Caco-2 (cell line): ENCODE measurements at regions not wholly inside any gene's neighbourhood (a gene's known extent, or its start where the extent isn't known, plus 50 kb on each side); places are given as distances from the start of the nearest gene placed in this dataset.

ENCODE experiments used
- BruUV-seq: library from RNA; stranded (reverse); fragments of 400-500 nt; replicated peaks from 2 replicates; lab custom pipeline; 2021; lab: Mats Ljungman, UMichigan
- CTCF ChIA-PET: fragments of 300-600 bp; sonication (Branson Sonifier 250); formaldehyde crosslinking; loops from one replicate; lab custom pipeline; 2022; ENCODE audit warnings: antibody characterized with exemption; lab: Charles Lee
- POLR2A ChIA-PET: fragments of 300-600 bp; sonication (Branson Sonifier 250); formaldehyde crosslinking; loops from one replicate; lab custom pipeline; 2022; ENCODE audit warnings: antibody characterized with exemption; lab: Charles Lee
- DNase-seq, 2 experiments: peaks; one replicate each; pipeline versions ENCODE4 v3.0.0 to v3.0.0-alpha.2; 2020 to 2022
- H3K27me3 ChIP-seq: replicated peaks from 2 replicates; pipeline ENCODE4 v1.6.0; 2011; ENCODE audit warnings: low read length; ENCODE audit not compliant: control insufficient read depth, insufficient read depth
- H3K36me3 ChIP-seq: 2 replicates; pipeline ENCODE4 v1.5.1; 2011; ENCODE audit warnings: low read length; ENCODE audit not compliant: control insufficient read depth, insufficient read depth
- H3K4me1 ChIP-seq: fragments of 250-450 bp; sonication (Bioruptor Pico); 2 replicates; pipeline ENCODE4 v1.5.1; 2020; ENCODE audit warnings: mild to moderate bottlenecking
- H3K4me3 ChIP-seq: 2 replicates; pipeline ENCODE4 v1.5.1; 2011; ENCODE audit warnings: low read depth, mild to moderate bottlenecking, control low read depth, low read length
- H3K9me3 ChIP-seq: fragments of 250-450 bp; sonication (Bioruptor Pico); 2 replicates; pipeline ENCODE4 v1.5.1; 2020; ENCODE audit warnings: mild to moderate bottlenecking, moderate library complexity
- H3K27ac Mint-ChIP-seq: one replicate; pipeline ENCODE4 v1.8.0; 2022; ENCODE audit warnings: mixed read lengths; ENCODE audit not compliant: unreplicated experiment
- H3K27me3 Mint-ChIP-seq: one replicate; pipeline ENCODE4 v1.8.0; 2022; ENCODE audit warnings: mixed read lengths; ENCODE audit not compliant: insufficient read depth, unreplicated experiment
- H3K36me3 Mint-ChIP-seq: one replicate; pipeline ENCODE4 v1.8.0; 2022; ENCODE audit warnings: mild to moderate bottlenecking, mixed read lengths; ENCODE audit not compliant: insufficient read depth, unreplicated experiment
- H3K4me1 Mint-ChIP-seq: one replicate; pipeline ENCODE4 v1.8.0; 2022; ENCODE audit warnings: low read depth, mixed read lengths; ENCODE audit not compliant: unreplicated experiment
- H3K4me3 Mint-ChIP-seq: one replicate; pipeline ENCODE4 v1.8.0; 2022; ENCODE audit warnings: mild to moderate bottlenecking, moderate library complexity, mixed read lengths; ENCODE audit not compliant: unreplicated experiment
- H3K9me3 Mint-ChIP-seq: one replicate; pipeline ENCODE4 v1.8.0; 2022; ENCODE audit warnings: mixed read lengths; ENCODE audit not compliant: unreplicated experiment
- CTCF ChIP-seq, 2 experiments: fragments of 200-600 bp in 1 of 2; IDR thresholded peaks; 1 replicate in 1 of 2; 2 replicates in 1 of 2; pipeline versions ENCODE4 v1.5.1 to v1.8.0; 2011 to 2022; ENCODE audit warnings: antibody characterized with exemption in 1 of 2, control low read depth in 1 of 2, inconsistent platforms in 1 of 2, low read depth in 1 of 2, low read length in 1 of 2, mild to moderate bottlenecking in 1 of 2, moderate library complexity in 1 of 2; ENCODE audit not compliant: insufficient read depth in 1 of 2, severe bottlenecking in 1 of 2, unreplicated experiment in 1 of 2
- intact Hi-C: fragments of 100-400 bp; cut with micrococcal nuclease; formaldehyde crosslinking; loops from one replicate; pipeline ENCODE4 v1.10.0; 2022; ENCODE audit not compliant: unreplicated experiment

DNA sequence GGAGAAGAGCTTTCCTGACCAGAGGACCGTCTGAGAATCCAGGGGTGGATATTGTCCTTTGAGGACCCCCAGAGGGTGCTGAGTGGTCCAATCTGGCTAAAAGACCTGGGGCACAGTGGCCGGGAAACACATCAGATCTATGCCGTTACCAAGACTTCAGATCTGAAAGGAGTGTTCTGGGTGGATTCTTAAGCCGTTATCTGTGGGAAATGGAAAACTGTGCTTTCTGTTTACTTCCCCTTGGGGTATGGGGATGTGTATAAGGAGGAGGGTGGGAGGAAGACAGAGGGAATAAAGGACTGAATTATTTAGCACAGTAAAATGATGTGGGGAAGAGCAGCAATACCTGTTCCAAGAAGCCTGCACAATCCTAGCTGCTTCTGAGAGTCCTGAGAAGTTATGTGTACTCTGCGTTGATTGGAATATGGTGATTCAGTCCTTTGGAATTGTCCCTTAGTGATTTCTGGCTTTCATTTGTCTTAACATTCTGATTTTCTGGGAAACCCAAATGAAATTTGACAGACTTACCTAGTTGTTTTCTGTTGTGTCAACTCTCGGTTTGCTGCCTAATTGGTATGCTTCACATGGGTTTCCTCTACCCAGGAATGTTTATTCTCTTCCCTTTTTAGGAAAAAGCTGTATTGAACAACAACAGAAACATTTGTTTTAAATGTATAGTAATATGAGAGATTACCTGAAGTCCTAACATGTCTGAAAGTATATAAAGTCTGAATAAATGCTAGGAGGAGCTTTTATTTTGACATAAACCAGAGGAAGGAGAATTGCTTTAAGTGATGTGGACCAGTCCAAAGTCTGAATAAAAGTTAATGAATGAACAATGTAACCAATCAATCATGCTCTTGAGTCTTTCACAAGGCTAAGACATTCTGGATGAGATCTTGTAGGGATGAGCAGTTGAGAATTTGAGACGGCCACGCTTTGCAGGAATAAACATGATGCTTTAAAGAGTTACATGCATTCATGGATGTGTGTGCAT, 427.1 kb upstream of the C2CD4B start:
- intact Hi-C loops = no loop called here
- no peaks in the 10 kb centered on the region for H3K27me3 Mint-ChIP-seq
- H3K36me3 Mint-ChIP-seq = peaks cover 64% of the 10 kb centered on the region
- H3K27ac Mint-ChIP-seq = peak overlapping the region; percentile 83
- Histone ChIP-seq H3K36me3 (peaks cover 1% of the 10 kb centered on the region), H3K9me3 (no peaks in the 10 kb centered on the region), H3K4me3 (no peak overlapping the region), H3K27me3 (no peaks in the 10 kb centered on the region), H3K4me1 (peaks cover 37% of the 10 kb centered on the region)
- no peaks in the 10 kb centered on the region for H3K9me3 Mint-ChIP-seq
- no TSS peak for BruUV-seq
- ChIA-PET CTCF (no interaction called here), POLR2A (no interaction called here)
- peak in 1 of 2 experiments; percentile 21 for DNase-seq
- peaks cover 34% of the 10 kb centered on the region for H3K4me1 Mint-ChIP-seq
- peak overlapping the region; percentile 12 for H3K4me3 Mint-ChIP-seq
- no peak for TF ChIP-seq CTCF (IDR thresholded peaks at IDR 0.05; ENCODE audit: insufficient read depth in 1 of 2, low read depth in 1 of 2, low read length in 1 of 2, severe bottlenecking in 1 of 2, unreplicated experiment in 1 of 2)

- ChIA-PET POLR2A (no interaction called here), CTCF (no interaction called here)
- no peaks in the 10 kb centered on the region for H3K27me3 Mint-ChIP-seq
- Histone ChIP-seq H3K36me3 (peaks cover 1% of the 10 kb centered on the region), H3K9me3 (no peaks in the 10 kb centered on the region), H3K4me1 (peaks cover 37% of the 10 kb centered on the region), H3K27me3 (no peaks in the 10 kb centered on the region), H3K4me3 (no peak overlapping the region)
- no peak for TF ChIP-seq CTCF (IDR thresholded peaks at IDR 0.05; ENCODE audit: insufficient read depth in 1 of 2, low read depth in 1 of 2, low read length in 1 of 2, severe bottlenecking in 1 of 2, unreplicated experiment in 1 of 2)
- no peak for DNase-seq
- H3K36me3 Mint-ChIP-seq = peaks cover 72% of the 10 kb centered on the region
- H3K27ac Mint-ChIP-seq = no peak overlapping the region
- intact Hi-C loops = no loop called here
- peak overlapping the region; percentile 12 for H3K4me3 Mint-ChIP-seq
- no TSS peak for BruUV-seq
- H3K9me3 Mint-ChIP-seq = no peaks in the 10 kb centered on the region
- peaks cover 36% of the 10 kb centered on the region for H3K4me1 Mint-ChIP-seq
Observed at GRCh38 chr15:62592920-62593319, 427.8 kb upstream of the C2CD4B start.

DNA sequence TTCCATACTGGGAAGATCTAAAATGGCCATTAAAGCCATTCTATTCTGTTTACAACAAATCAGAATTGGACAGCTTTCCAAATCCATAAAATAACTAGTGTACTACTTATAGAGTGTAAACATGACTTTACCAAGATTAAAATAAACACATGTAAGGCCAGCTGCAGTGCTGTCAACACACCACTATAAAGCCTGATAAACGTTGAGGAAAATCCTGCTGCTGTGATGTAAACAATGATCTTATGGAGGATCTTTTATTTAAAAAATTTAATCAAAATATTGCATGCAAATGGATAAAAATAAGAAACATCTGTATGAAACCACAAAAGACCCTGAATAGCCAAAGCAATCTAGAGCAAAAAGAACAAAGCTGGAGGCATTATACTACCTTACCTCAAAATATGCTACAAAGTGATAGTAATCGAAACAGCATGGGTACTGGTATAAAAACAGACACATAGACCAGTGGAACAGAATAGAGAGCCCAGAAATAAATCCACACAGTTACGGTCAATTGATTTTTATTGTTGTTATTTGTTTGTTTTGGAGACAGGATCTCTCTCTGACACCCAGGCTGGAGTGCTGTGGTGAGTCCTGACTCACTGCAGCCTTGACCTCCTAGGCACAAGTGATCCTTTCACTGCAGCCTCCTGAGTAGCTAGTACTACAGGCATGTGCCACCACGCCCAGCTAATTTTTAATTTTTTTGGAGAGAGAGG, 428.8 kb upstream of the C2CD4B start:
- POLR2A ChIA-PET = no interaction called here
- intact Hi-C loops = no loop called here
- CTCF ChIA-PET = no interaction called here
- Mint-ChIP-seq H3K27ac (no peak overlapping the region), H3K4me3 (no peak overlapping the region), H3K4me1 (peaks cover 34% of the 10 kb centered on the region), H3K27me3 (no peaks in the 10 kb centered on the region), H3K36me3 (peaks cover 72% of the 10 kb centered on the region), H3K9me3 (no peaks in the 10 kb centered on the region)
- TF ChIP-seq CTCF (IDR thresholded peaks at IDR 0.05; ENCODE audit: insufficient read depth in 1 of 2, low read depth in 1 of 2, low read length in 1 of 2, severe bottlenecking in 1 of 2, unreplicated experiment in 1 of 2) = no peak
- Histone ChIP-seq H3K4me1 (peaks cover 35% of the 10 kb centered on the region), H3K4me3 (no peak overlapping the region), H3K9me3 (no peaks in the 10 kb centered on the region), H3K27me3 (no peaks in the 10 kb centered on the region), H3K36me3 (peaks cover 1% of the 10 kb centered on the region)
- no TSS peak for BruUV-seq
- no peak for DNase-seq
